ENCODE measurements at regions not wholly inside any gene's neighbourhood (a gene's known extent, or its start where the extent isn't known, plus 50 kb on each side); places are given as distances from the start of the nearest gene placed in this dataset.
"Not testable (repeated sequence)": the region's sequence is repeated elsewhere in the genome, so short reads cannot be mapped to it uniquely, and the experiment has no call there.

DNA sequence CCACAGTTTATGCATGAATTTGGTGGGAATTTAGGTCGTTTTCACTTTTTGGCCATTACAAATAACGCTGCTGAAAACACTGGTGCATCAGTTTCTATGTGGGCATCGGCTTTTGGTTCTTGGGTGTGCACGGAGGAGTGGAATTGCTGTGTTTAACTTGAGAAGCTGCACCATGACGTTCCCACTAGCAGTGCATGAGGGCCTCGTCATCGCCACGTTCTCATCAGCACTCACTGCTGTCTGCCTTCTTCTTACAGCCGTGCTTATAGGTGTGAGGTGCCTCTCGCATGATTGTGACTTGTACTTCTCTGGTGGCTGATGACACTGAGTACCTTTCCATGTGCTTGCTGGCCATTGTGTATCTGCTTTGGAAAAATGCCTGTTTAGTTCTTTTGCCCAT is 204.4 kb downstream of the BANP start:
- not testable (repeated sequence) for FAIRE-seq

DNA sequence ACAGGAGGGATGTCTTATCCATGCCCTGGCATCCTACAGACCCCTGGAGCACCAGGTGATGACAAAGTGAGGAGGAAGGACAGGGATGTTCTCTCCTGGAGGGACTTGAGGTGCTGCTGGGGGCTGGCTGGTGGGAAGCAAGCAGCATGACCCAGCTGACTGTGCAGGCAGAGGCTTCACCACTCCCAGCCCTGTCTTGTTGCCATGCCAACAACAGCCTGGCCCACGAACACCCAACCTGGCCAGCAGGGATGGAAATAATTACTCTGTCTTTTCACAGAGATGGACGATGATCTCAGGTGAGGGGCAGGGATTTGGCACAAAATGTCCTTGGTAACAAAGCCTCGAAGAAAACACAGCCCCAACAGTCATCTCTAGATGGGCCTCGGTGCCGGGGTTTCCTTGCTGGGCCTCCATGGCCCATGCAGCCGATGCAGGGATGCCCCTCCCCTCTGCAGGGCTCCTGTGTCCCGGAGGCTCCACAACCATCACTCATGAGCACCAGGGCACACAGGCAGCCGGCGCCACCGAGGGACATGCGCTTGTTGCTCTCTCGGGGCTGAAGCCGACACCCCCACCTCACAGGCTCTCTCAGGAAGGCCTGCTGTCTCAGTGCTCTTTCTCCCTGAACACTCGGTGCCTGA is 205.5 kb downstream of the BANP start:
- not testable (repeated sequence) for DNase-seq (ENCODE audit: insufficient read length, low spot score); FAIRE-seq

More for the DNA sequence above, 204.4 kb downstream of the BANP start:
- DNase-seq (ENCODE audit: insufficient read length, low spot score): not testable (repeated sequence)

DNA sequence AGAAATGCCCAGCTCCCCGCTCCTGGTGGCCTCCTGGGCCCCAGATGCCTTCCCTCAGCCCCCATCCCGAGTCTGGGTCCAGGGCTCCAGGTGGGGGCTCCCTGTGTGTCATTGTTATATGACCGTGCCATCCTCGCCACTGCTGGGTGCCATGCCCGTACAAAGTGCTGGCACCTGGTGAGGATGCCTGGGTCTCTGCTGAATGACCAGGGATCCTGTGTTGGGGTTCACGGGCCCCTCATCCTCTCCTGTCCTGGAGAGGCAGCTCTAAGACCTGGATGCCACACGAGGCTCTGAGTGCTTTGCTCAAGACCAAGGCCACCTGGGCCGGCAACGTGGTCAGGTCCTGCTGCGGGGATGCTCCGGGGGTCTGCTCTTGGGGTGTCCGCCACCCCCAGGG is 206.5 kb downstream of the BANP start:
- DNase-seq (ENCODE audit: insufficient read length, low spot score); FAIRE-seq: not testable (repeated sequence)

DNA sequence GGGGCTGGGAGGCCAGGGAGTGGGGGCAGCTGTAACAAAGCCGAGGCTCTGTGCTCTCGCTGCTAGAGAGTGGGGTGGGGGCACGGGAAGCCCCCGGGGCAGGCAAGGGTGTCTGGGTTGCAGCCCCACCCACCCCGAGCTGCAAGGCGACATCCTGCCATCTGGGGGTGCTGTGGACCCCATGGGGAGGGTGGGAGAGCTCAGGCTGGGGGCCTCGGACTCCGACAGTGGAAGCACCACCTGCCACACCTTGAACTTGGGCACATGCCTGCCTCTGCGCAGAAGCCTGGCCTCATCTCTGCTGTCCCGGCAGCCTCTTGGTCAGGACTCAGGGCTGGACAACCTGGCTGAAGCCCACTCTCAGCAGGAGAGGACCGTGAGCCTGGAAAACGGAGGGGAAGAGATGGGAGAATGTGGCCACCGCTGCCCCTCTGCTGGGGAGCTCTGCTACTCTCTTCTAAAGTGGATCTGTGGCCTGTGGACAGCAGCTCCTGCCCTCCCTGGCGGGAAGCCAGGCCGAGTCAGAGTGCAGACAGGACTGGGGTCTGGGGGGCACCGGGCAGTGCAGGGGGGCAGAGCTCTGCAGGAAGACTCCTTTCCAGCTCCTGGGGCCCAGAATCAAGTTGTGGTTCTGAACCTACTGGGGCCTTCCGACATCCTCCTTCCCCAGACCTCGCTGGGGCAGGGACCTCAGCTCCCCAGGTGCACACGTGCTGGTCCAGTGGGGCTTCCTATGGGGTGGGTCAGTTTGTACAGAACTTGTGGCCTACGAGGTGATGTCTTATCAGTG is 207.2 kb downstream of the BANP start:
- not testable (repeated sequence) for DNase-seq (ENCODE audit: insufficient read length, low spot score); FAIRE-seq

DNA sequence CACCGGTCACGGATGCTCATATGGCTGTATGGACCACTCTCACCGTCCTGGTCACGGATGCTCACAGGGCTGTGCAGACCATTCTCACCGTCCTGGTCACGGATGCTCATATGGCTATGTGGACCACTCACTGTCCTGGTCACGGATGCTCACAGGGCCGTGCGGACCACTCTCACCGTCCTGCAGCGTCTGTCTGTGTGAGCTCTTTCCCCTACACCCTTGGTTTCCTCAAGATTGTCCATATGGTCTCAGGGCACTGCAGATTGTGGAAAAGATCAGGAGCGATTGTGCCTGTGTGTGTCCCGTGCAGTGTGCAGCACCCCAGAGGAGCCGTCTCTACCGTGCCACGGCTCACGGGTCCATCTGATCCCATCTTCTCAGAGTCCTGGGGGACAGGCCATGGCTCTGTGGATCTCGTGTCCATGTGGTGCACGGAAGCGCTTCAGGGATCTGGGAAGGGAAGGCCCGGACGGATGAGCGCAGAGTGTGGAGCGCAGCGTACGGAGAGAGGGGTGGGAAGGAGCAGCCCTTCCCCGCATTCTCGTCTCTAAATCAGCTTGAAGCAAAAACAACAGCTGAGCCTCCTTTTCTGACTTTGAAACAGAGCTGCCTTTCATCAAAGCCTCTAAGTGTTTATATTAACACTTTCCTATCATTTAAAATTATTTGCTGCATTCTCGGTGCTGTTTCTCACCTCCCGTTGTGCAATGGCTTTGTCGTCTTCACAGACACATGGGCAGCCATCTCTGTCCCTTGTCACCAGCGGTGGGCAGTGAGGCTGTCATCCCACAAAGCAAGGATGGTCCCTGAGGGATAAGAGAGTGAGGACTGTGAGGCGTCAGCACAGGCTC is 208.0 kb downstream of the BANP start:
- not testable (repeated sequence) for DNase-seq (ENCODE audit: insufficient read length, low spot score); FAIRE-seq

DNA sequence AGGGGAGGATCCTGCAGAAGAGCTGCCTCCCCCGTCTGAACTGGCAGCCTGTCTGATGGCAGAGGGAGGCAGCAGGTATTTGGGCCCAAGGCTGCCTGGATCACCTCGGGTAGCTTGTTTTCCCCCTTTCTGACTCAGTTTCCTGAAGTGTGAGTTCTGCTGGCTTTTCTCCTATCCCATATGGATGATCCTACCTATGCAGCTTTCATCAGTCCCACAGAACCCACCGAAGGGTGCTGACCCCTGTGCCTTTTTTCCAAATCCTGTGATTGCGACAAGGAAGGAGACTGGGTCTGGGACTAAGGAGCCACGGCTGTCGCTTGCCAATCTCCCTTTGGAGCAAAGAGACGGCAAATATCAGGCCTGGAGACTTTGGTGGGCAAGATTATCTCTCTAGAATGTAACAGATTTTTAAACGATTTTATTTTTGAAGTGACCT is 208.7 kb downstream of the BANP start:
- FAIRE-seq: not testable (repeated sequence)

DNA sequence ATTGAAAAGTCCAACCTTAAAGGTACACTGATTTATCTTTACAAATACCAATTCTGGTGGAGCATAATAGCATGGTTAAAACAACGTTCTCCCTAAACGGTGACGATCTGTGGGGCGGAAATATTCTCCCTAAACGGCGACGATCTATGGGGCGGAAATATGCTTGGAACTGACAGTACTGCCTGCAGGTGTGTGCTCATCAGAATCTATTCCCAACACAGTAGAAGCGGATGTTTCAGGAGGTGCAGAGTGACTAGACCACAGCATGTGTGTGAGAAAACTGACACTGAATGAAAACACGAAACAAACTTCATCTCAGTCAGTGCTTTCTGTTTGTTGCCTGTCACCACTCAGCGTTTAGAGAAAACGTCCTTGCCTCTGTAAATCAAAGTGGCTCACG is 210.0 kb downstream of the BANP start:
- FAIRE-seq; DNase-seq (ENCODE audit: insufficient read length, low spot score): not testable (repeated sequence)

More for the DNA sequence above, 208.7 kb downstream of the BANP start:
- DNase-seq (ENCODE audit: insufficient read length, low spot score): not testable (repeated sequence)

DNA sequence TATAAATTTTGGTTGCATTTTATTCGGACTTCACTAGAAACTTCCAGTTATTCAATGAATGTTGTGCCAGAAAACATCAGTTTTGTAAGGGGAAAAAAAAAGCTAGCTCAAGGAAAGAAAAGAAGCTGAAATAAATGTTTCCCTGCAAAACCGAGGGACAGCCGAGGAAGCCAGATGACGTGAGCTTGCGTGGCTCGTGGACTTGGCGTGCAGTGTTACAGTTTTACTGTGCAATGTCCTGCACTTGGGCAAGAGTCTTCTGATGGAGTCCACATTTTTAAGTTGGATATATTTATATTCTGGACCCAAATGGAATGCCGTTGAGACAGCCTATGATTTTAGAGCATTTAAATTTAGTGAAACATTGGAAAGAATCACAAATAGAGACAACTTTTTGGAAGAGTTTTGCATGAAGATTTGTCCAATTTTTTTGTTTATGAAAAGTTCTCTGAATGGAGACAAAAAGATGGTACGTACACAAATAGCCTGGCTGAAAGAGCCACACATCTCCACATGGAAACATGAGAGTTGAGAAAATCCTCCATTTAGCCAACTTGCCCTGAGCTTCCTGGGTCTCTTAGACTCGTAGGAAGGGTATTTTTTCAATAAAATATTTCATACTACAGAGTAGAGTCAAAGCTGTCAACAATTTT is 210.5 kb downstream of the BANP start:
- FAIRE-seq; DNase-seq (ENCODE audit: insufficient read length, low spot score): not testable (repeated sequence)

DNA sequence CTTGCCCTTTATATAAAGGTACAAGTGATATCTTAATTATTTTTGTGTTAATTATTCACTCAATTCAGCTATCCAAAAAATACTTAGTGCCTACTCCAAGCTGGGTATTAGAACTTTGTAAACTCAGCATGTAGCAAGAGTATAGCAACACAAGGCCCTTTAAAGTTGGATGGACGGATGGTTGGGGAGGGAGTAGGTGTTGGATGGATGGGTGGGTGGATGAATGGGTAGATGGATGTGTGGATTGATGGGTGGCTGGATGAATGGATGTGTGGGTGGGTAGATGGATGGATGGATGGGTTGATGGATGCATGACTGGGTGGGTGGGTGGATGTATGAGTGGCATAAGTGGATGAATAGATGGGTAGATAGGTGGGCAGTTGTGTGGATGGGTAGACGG is 211.5 kb downstream of the BANP start:
- not testable (repeated sequence) for FAIRE-seq; DNase-seq (ENCODE audit: insufficient read length, low spot score)

DNA sequence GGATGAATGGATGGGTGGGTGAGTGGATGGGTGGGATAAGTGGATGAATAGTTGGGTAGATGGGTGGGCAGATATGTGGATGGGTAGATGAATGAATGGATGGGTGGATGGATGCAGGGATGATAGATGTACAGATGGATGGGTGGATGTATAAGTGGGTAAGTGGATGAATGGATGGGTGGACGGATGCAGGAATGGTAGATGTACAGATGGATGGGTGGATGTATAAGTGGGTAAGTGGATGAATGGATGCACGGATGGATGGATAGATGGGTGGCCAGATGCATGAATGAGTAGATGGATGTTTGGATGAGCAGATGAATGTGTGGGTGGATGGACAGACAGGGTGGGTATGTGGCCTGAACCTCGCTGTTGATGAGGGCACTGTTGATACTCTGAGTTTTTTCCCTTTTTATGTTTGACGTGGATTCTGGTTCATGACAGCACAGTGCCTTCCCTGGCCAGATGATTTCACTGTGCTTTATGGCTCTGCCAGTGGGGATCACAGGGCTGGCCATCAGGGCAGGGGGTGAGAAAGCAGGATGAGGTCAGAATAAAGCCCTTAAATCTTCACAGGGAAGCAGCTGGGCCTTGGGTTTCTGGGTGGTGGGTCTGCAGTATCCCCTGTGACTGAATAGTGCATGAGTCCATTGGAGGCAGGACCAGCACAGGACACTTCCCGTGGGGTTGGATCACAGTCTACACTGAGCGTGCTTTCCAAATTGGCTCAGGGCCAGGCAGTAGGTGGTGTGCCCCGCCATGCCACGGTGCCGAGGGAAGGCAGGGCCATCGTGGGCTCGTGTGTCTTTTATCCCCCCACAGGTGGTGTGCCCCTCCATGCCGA is 213.2 kb downstream of the BANP start:
- not testable (repeated sequence) for DNase-seq (ENCODE audit: insufficient read length, low spot score); FAIRE-seq

DNA sequence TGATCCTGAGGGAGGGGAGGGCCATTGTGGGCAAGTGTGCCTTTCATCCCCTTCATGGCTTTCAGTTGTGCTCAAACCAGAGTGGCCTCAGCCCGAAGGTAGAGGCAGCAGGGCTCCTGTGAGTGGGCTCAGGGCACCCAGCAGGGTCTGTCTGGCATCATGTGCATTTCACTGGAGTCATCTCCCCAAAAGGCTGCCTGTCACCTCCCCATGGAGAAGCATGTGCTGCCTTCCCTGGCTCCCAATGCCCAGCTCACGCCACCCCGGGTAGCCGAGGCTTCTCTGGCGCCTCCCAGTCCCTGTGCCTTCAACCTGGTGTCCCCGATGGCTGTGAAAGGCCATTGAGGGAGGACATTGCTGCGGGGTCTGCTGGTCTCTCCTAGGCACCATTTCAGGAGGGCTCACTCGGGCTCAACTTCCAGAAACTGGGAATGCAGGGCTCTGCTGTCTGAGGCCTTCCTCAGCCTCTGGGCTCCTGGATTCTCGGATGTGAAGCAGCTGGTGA is 213.9 kb downstream of the BANP start:
- not testable (repeated sequence) for DNase-seq (ENCODE audit: insufficient read length, low spot score); FAIRE-seq

DNA sequence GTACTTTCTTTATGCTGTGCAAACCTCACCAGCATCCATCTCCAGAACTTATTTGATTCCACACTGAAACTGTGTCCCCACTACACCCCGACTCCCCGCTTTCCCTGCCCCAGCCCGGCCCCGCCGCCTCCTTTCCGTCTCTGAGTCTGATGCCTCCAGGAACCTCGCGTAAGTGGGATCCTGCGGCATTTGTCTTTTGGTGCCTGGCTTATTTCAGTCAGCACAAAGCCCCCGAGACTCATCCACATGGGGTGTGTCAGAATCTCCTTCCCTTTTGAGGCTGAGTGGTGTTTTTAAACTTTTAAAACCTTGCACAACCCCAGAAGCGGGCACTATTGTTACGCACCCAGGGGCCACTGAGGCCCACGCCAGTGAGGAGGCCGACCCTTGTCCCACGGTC is 214.4 kb downstream of the BANP start:
- FAIRE-seq; DNase-seq (ENCODE audit: insufficient read length, low spot score): not testable (repeated sequence)

DNA sequence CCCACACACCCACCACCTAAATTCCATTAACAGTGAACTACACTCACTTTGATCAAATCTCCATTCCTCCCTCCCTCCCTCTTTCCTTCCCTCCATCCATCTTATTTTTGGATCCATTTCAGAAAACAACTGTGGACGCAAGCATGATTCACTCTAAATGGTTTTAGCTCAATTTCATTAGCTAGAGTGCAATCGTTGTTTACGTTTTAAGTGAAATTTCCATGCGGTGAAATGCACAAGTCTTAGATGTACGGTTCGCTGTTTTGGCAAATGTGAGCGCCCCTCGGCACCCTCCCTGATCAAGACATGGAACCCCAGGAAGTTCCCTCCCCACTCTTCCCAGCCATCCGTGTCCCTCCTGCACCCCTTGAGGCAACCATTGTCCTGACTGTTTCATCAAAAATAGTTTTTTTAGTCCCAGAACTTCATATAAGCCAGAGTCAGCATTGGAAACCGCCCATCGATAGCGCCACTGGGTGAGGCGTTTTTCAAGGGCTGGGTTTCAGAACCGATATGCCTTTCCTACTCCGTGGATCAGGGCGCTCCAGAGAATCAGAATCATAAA is 215.1 kb downstream of the BANP start:
- FAIRE-seq: peak; percentile 50
- not testable (repeated sequence) for DNase-seq (ENCODE audit: insufficient read length, low spot score)

DNA sequence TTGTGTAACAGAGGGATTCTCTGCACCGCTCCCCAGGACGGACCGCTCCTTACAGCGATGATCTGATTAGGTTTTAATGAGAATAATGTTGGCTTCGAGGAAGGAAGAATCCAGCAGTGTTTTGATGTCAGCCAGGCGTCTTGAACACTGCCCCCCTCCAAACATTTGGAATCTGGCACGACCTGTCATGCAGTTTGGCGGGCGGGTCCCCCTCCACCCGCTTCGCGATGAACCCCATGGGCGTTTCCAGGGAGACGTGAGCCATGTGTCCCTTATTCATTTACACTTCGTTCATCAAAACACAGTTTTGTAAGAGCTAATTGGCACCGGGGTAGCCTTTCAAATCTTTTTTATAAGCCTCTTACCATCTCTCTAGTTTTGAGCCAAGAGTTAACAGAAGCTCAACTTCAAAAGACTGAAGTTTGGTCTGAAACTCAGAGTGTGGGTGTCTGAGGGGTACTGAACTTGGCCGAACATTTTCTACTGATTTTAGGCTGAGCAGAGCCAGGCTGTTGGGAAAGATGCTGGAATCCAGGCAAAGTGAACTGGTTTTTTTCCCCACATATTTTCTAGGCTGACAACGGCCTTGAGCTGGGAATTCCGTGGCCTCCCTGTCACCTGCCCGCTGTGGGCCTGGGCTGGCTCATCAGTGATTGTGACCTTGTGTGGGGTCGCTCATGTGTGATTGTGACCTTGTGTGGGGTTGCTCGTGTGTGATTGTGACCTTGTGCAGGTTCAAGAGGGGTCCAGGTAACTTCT is 214.8 kb upstream of the ZNF469 start:
- DNase-seq (ENCODE audit: insufficient read length, low spot score); FAIRE-seq: not testable (repeated sequence)

DNA sequence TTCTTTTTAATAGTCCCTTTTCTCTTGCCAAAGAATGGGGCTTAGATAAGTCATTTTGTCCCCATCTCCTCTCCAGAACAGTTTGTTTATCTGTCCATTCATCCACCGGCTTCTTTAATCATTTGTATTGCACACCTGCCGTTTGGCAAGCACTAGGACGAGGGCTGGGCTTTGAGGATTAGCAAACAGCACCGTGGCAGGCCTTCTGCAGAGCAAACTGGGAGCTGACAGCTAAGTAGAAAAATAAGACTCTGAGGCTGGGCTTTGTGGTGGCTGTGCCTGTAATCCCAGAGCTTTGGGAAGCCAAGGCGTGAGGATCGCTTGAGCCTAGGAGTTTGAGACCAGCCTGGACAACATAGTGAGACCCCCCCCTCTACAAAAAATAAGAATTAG is 214.2 kb upstream of the ZNF469 start:
- FAIRE-seq; DNase-seq (ENCODE audit: insufficient read length, low spot score): not testable (repeated sequence)

DNA sequence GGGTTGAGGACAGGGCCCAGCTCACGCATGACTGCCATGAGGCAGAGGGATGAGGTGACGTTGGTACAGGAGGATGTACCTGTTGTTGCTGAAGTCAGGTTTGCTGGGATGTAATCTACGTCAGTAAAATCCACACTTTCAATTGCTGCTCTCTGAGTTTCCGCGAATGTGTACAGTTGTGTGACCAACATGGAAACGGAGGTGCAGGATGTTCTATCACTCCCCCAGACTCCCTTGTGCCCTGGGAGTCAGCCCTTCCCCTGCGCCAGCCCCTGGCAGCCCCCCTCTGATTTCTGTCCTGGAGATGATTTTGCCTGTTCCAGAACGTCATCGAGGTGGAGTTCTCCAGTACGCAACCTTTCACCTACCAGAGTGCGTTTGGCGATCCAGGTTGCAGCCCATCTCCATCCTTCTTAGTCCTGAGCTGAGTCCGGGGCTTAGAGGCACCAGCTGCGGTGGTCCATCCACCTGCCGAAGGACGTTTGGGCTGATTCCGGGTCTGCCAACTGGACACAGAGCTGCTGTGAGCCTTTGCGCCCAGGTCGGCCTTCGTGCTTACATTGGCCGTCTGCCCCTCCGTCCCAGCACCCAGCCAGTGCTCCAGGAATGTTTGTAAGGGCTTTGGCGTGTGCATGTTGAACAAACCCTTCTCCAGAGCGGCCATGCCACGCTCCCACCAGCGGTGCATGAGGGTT is 213.5 kb upstream of the ZNF469 start:
- FAIRE-seq; DNase-seq (ENCODE audit: insufficient read length, low spot score): not testable (repeated sequence)

DNA sequence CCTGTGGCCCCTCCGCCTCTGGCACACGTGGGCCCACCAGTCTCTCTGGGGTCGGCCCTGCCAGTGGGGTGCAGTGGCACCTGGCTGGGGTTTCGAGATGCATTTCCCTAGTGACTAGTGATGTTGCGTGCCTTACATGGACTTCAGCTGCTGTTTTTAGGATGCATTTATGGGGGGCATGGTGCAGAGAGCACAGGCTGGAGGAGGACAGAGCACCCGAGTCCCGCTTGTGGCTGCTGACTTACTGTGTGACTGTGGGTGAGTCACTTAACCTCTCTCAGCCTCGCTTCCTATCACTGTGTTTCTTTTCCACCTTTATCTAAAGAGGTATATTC is 213.0 kb upstream of the ZNF469 start:
- not testable (repeated sequence) for FAIRE-seq; DNase-seq (ENCODE audit: insufficient read length, low spot score)
